ENCODE measurements at regions not wholly inside any gene's neighbourhood (a gene's known extent, or its start where the extent isn't known, plus 50 kb on each side); places are given as distances from the start of the nearest gene placed in this dataset.

DNA sequence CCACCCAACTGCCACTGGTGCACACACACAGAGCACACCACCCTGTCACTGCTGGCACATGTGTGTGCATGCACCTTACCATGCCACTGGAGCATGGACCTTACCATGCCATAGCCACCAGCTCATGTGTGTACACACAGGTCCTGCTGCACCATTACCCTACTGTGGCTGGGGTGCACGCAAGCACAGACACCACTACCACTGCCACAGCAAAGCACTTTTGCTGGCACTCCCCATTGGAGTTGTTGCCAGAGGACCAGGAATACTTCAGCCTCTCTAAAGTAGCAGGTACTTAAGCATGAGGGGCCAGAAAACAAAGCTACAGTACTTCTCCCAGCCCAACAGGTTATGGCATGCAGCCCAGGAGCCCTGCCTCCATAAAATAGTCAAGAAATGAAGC lies 404.8 kb downstream of the MBD2 start:
- TF ChIP-seq CTCF (IDR thresholded peaks at IDR 0.05; ENCODE audit: low read length, missing control alignments): no peak
- no peak overlapping the region for H3K4me3 ChIP-seq (replicated peaks; ENCODE audit: low read depth, low read length)

DNA sequence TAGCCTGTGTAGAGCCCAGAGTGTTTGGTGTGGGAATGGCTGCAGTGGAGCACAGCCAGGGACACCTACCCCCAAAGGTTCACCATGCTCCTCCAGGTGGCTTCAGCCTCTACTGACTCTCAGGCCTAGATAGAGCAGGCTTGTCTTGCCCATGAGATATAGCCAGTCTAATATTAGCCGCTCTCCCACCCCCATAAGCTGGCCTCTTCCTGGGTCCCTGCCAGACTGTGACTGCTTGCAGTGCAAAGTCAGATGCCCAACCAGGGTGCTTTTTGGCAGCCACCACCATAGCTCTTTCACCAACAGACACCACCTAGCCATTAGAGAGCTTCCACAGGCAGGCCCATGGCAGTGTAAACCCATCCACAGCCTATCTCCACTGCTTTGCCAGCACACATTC lies 405.3 kb downstream of the MBD2 start:
- DNase-seq (ENCODE audit: low read depth): no peak
- no peak overlapping the region for H3K4me3 ChIP-seq (replicated peaks; ENCODE audit: low read depth, low read length)
- TF ChIP-seq CTCF (IDR thresholded peaks at IDR 0.05; ENCODE audit: low read length, missing control alignments): no peak

More for the DNA sequence above, 404.8 kb downstream of the MBD2 start:
- DNase-seq (ENCODE audit: low read depth): no peak

DNA sequence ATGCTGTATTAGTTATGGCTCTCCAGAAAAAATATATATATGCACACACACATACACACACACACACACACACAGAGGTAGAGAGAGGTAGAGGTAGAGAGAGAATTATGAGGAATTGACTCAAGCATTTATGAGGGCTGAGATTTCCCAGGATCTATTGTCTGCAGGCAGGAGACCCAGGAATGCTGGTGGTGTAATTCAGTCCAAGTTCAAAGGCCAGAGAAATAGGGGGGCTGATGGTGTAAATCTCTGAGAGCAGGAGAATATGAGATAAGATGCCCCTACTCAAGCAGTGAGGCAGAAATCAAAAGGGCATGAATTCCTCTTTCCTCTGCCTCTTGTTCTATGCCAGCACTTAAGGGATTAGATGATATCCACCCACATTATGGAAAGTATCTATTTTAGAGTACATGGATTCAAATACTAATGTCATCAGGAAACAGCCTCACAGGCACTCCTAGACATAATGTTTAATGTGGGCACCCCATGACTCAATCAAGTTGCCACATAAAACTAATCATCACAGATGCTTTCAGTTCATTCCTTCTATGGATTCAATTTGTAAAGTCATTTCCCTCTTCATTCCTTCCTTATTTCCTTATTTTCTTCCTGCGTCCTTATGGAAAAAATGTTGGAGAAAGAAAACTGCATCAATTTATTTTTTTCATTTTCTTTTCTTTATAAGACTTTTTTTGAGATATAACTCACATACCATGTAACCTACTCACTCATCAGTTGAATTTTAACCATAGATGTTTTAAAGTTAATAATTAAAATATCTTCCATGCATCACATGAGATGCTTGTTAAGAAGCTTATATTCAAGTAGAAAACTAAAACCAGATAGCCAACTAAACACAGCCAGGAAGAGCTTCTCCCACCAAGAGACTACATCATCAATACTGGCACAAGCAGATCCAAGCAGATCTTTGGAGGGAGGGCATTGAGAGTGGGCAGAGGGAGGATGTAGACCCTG lies 406.2 kb downstream of the MBD2 start:
- no peak for TF ChIP-seq CTCF (IDR thresholded peaks at IDR 0.05; ENCODE audit: low read length, missing control alignments)
- no peak overlapping the region for H3K4me3 ChIP-seq (replicated peaks; ENCODE audit: low read depth, low read length)
- no peak for DNase-seq (ENCODE audit: low read depth)

- H3K4me3 ChIP-seq (replicated peaks; ENCODE audit: low read depth, low read length): no peak overlapping the region
- no peak for DNase-seq (ENCODE audit: low read depth)
- no peak for TF ChIP-seq CTCF (IDR thresholded peaks at IDR 0.05; ENCODE audit: low read length, missing control alignments)
Observed at GRCh38 chr18:53800171-53800570, 424.3 kb downstream of the MBD2 start.

DNA sequence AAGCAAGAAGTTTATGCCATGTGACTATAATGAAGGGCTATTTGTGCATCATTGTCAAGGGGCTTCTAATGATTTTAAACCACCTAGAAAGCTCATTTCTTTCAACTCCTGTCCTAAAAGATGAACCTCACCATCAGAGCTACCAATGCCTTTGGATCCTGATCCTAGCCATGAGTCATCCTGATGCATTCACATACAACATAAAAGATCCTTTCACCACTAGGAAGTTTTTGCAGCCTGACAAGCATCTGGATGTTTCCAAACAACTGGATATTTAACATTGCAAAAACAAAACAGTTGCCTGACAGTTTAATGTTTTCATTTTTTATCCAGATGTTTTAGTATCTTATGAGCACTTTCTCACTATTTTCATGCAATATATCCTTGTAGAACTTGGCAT lies 425.3 kb downstream of the MBD2 start:
- H3K4me3 ChIP-seq (replicated peaks; ENCODE audit: low read depth, low read length): no peak overlapping the region
- peak; percentile 68 for DNase-seq (ENCODE audit: low read depth)
- no peak for TF ChIP-seq CTCF (IDR thresholded peaks at IDR 0.05; ENCODE audit: low read length, missing control alignments)

DNA sequence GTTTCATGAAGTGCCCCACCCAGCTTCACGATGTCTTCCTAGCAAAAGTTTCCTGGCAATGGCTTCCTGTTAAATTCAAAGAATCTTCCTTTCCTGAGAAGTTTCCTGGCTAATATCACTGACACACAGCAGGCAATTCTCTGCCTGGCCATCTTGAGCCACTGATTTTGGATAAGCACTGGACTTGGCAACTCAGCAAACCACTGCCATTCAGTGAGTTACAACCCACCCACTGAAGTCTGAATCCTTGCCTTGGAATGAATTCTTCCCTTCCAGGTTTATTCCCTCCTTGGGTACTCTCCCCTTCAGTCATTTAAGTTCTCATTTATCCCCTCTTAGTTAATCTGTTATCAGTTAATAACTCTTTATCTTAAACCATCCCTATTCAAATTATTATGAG lies 426.0 kb downstream of the MBD2 start:
- TF ChIP-seq CTCF (IDR thresholded peaks at IDR 0.05; ENCODE audit: low read length, missing control alignments): no peak
- H3K4me3 ChIP-seq (replicated peaks; ENCODE audit: low read depth, low read length): no peak overlapping the region
- peak; percentile 7 for DNase-seq (ENCODE audit: low read depth)

All from fibroblast of pulmonary artery (primary cell).